GM12892 (cell line): ENCODE measurements at regions not wholly inside any gene's neighbourhood (a gene's known extent, or its start where the extent isn't known, plus 50 kb on each side); places are given as distances from the start of the nearest gene placed in this dataset.

Experiments used
- POLR2A ChIP-seq: IDR thresholded peaks from 2 replicates; pipeline ENCODE4 v1.6.1; 2011; ENCODE audit warnings: low read depth, low read length, control low read depth
- POLR2AphosphoS5 ChIP-seq: IDR thresholded peaks from 2 replicates; pipeline ENCODE4 v1.6.1; 2011; ENCODE audit warnings: low read depth, low read length, control low read depth

DNA sequence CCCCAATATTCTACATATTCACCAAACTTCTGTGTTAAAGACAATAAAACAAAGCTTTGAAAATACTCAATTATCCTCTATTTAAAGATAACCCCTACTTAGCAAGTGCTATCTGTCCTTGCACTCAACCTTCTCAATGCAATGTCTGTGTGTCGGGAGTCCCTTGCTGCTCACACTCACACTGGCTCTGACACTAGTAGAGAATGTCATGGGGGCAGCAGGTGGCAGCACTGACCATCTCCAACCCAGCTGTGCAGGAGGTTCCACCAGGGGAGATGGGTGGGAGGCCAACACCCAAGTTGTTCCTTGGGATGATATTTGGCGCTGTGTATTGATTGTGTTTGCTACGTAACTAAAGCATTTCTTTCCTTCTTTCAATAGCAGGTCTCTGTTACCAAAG, 59.4 kb upstream of the SIMC1 start:
- TF ChIP-seq POLR2AphosphoS5 (no peak), POLR2A (no peak)
